ENCODE measurements at regions not wholly inside any gene's neighbourhood (a gene's known extent, or its start where the extent isn't known, plus 50 kb on each side); places are given as distances from the start of the nearest gene placed in this dataset.

- DNase-seq: no peak
Observed at GRCh38 chr2:212945526-212945925, 205.9 kb downstream of the IKZF2 start.

- DNase-seq: no peak
Observed at GRCh38 chr2:212943351-212943750, 208.1 kb downstream of the IKZF2 start.

- DNase-seq: no peak
Observed at GRCh38 chr2:212941361-212941760, 210.1 kb downstream of the IKZF2 start.

GRCh38 chr2:212940816-212941215 lies 210.6 kb downstream of the IKZF2 start:
- peak; percentile 79 for DNase-seq

GRCh38 chr2:212939777-212940531 lies 211.5 kb downstream of the IKZF2 start:
- no peak for DNase-seq

- DNase-seq: no peak
Observed at GRCh38 chr2:212938144-212938793, 213.1 kb downstream of the IKZF2 start.

- DNase-seq: no peak
Observed at GRCh38 chr2:212936572-212936971, 214.8 kb downstream of the IKZF2 start.

GRCh38 chr2:212935752-212936151 lies 215.7 kb downstream of the IKZF2 start:
- no peak for DNase-seq

GRCh38 chr2:212931271-212931670 lies 220.1 kb downstream of the IKZF2 start:
- no peak for DNase-seq

GRCh38 chr2:212930556-212931260 lies 220.7 kb downstream of the IKZF2 start:
- DNase-seq: no peak

- DNase-seq: no peak
Observed at GRCh38 chr2:212929971-212930370, 221.4 kb downstream of the IKZF2 start.

GRCh38 chr2:212929116-212929515 lies 222.3 kb downstream of the IKZF2 start:
- no peak for DNase-seq

- no peak for DNase-seq
Observed at GRCh38 chr2:212928681-212929080, 222.7 kb downstream of the IKZF2 start.

- DNase-seq: no peak
Observed at GRCh38 chr2:212926940-212927339, 224.5 kb downstream of the IKZF2 start.

- no peak for DNase-seq
Observed at GRCh38 chr2:212923393-212923792, 228.0 kb downstream of the IKZF2 start.

GRCh38 chr2:212922701-212923100 lies 228.7 kb downstream of the IKZF2 start:
- no peak for DNase-seq

GRCh38 chr2:212921711-212922110 lies 229.7 kb downstream of the IKZF2 start:
- DNase-seq: no peak

GRCh38 chr2:212921061-212921460 lies 230.4 kb downstream of the IKZF2 start:
- no peak for DNase-seq

GRCh38 chr2:212919238-212919637 lies 232.2 kb downstream of the IKZF2 start:
- DNase-seq: peak; percentile 16

GRCh38 chr2:212918336-212918735 lies 233.1 kb downstream of the IKZF2 start:
- no peak for DNase-seq

GRCh38 chr2:212915121-212915782 lies 236.2 kb downstream of the IKZF2 start:
- DNase-seq: no peak

GRCh38 chr2:212914392-212914791 lies 237.0 kb downstream of the IKZF2 start:
- no peak for DNase-seq

GRCh38 chr2:212913640-212914306 lies 237.6 kb downstream of the IKZF2 start:
- DNase-seq: no peak

Data from NCI-H82 (cell line).